ENCODE measurements at regions not wholly inside any gene's neighbourhood (a gene's known extent, or its start where the extent isn't known, plus 50 kb on each side); places are given as distances from the start of the nearest gene placed in this dataset.

GRCh38 chr18:45463451-45463850 lies 151.8 kb upstream of the SLC14A2 start (continued):
- TF ChIP-seq ZNF462 (CRISPR knock-in tag; IDR thresholded peaks at IDR 0.05) (no peak), JUNB (IDR thresholded peaks at IDR 0.05; ENCODE audit: unreplicated experiment) (no peak), ZNF331 (CRISPR knock-in tag; IDR thresholded peaks at IDR 0.05; ENCODE audit: low read depth) (no peak), EZH2phosphoT487 (IDR thresholded peaks at IDR 0.05; ENCODE audit: unreplicated experiment) (no peak)

- no peaks in the 10 kb centered on the region for H3K36me3 Mint-ChIP-seq (ENCODE audit: low read depth)
- no peaks in the 10 kb centered on the region for H3K36me3 ChIP-seq (ENCODE audit: insufficient read depth)
- no peak overlapping the region for H3K4me3 Mint-ChIP-seq
- H3K27ac ChIP-seq (ENCODE audit: low read depth) = no peak overlapping the region
- no peaks in the 10 kb centered on the region for H3K79me2 ChIP-seq (replicated peaks; ENCODE audit: insufficient read depth)
- no peak overlapping the region for H3K27ac Mint-ChIP-seq
- no peaks in the 10 kb centered on the region for H3K4me1 ChIP-seq (ENCODE audit: insufficient read depth)
- no peaks in the 10 kb centered on the region; the same call in 1 of the 2 replicates for H4K20me1 ChIP-seq (replicated peaks; ENCODE audit: insufficient read depth)
- ATAC-seq (no peak), DNase-seq (ENCODE audit: low spot score) (no peak)
- no peaks in the 10 kb centered on the region for H3F3A ChIP-seq (replicated peaks; ENCODE audit: low read depth)
- TF ChIP-seq POLR2AphosphoS5 (IDR thresholded peaks at IDR 0.05; ENCODE audit: low read depth) (no peak), REST (IDR thresholded peaks at IDR 0.05; ENCODE audit: unreplicated experiment) (no peak), ZNF331 (CRISPR knock-in tag; IDR thresholded peaks at IDR 0.05; ENCODE audit: low read depth) (no peak), CREB1 (CRISPR knock-in tag; IDR thresholded peaks at IDR 0.05; ENCODE audit: low read depth) (no peak), JUNB (IDR thresholded peaks at IDR 0.05; ENCODE audit: unreplicated experiment) (no peak)
- peaks cover 5% of the 10 kb centered on the region for H3K27me3 Mint-ChIP-seq (ENCODE audit: insufficient read depth, low read depth, poor library complexity)
- H2AFZ ChIP-seq = no peak overlapping the region
- H3K27me3 ChIP-seq (ENCODE audit: insufficient read depth) = no peaks in the 10 kb centered on the region
- no peak overlapping the region for H3K4me2 ChIP-seq
- no peak overlapping the region for H3K4me3 ChIP-seq
- H3K9me3 Mint-ChIP-seq = no peaks in the 10 kb centered on the region; the same call in 2 of the 3 replicates
- 0 out of 3 replicates have a peak, but pooled peaks cover 2% of the 10 kb centered on the region for H3K4me1 Mint-ChIP-seq
- H3K9me2 ChIP-seq (ENCODE audit: insufficient read depth) = no peaks in the 10 kb centered on the region
Observed at GRCh38 chr18:45464619-45465018, 150.7 kb upstream of the SLC14A2 start.
